ENCODE measurements at regions not wholly inside any gene's neighbourhood (a gene's known extent, or its start where the extent isn't known, plus 50 kb on each side); places are given as distances from the start of the nearest gene placed in this dataset.

GRCh38 chr16:85376292-85377095 is 236.6 kb upstream of the GSE1 start:
- DNase-seq (ENCODE audit: low spot score): peak; percentile 57

- peak; percentile 56 for DNase-seq (ENCODE audit: low spot score)
Observed at GRCh38 chr16:85377388-85378144, 235.6 kb upstream of the GSE1 start.

- DNase-seq (ENCODE audit: low spot score): no peak
Observed at GRCh38 chr16:85378145-85379040, 234.7 kb upstream of the GSE1 start.

GRCh38 chr16:85379041-85380001 is 233.8 kb upstream of the GSE1 start:
- no peak for DNase-seq (ENCODE audit: low spot score)

GRCh38 chr16:85380002-85380395 is 233.1 kb upstream of the GSE1 start:
- no peak for DNase-seq (ENCODE audit: low spot score)

GRCh38 chr16:85380905-85381737 is 232.0 kb upstream of the GSE1 start:
- no peak for DNase-seq (ENCODE audit: low spot score)

- no peak for DNase-seq (ENCODE audit: low spot score)
Observed at GRCh38 chr16:85381738-85382592, 231.2 kb upstream of the GSE1 start.

- no peak for DNase-seq (ENCODE audit: low spot score)
Observed at GRCh38 chr16:85382717-85383118, 230.4 kb upstream of the GSE1 start.

GRCh38 chr16:85383836-85384832 is 229.0 kb upstream of the GSE1 start:
- no peak for DNase-seq (ENCODE audit: low spot score)

GRCh38 chr16:85384833-85385462 is 228.2 kb upstream of the GSE1 start:
- DNase-seq (ENCODE audit: low spot score): no peak

GRCh38 chr16:85385463-85386331 is 227.4 kb upstream of the GSE1 start:
- no peak for DNase-seq (ENCODE audit: low spot score)

- no peak for DNase-seq (ENCODE audit: low spot score)
Observed at GRCh38 chr16:85386467-85387170, 226.5 kb upstream of the GSE1 start.

- no peak for DNase-seq (ENCODE audit: low spot score)
Observed at GRCh38 chr16:85387171-85387507, 226.0 kb upstream of the GSE1 start.

GRCh38 chr16:85387731-85388295 is 225.3 kb upstream of the GSE1 start:
- DNase-seq (ENCODE audit: low spot score): no peak

GRCh38 chr16:85389679-85390470 is 223.2 kb upstream of the GSE1 start:
- no peak for DNase-seq (ENCODE audit: low spot score)

Measured in H4 (cell line).